MCF 10A (cell line): ENCODE measurements at regions not wholly inside any gene's neighbourhood (a gene's known extent, or its start where the extent isn't known, plus 50 kb on each side); places are given as distances from the start of the nearest gene placed in this dataset.
A peak's percentile ranks its signal among the peaks of the same experiment; 100 is the strongest.

Experiments used
- BruUV-seq: library from RNA; stranded (reverse); fragments of 400-500 nt; replicated peaks from 2 replicates; lab custom pipeline; 2021; lab: Mats Ljungman, UMichigan
- CTCF ChIA-PET: fragments of 300-600 bp; sonication (Branson Sonifier 250); formaldehyde crosslinking; extraction: SDS; loops from one replicate; lab custom pipeline; 2021; ENCODE audit warnings: antibody characterized with exemption, inconsistent platforms; lab: Yijun Ruan, JAX
- POLR2A ChIA-PET: fragments of 300-600, 350-650 bp; sonication (Branson Sonifier 250); formaldehyde crosslinking; extraction: SDS; loops from one replicate; lab custom pipeline; 2020; ENCODE audit warnings: antibody characterized with exemption, inconsistent platforms; lab: Yijun Ruan, JAX
- DNase-seq: peaks from one replicate; pipeline ENCODE4 v3.0.0-alpha.2; 2018; ENCODE audit not compliant: unreplicated experiment
- H3K27ac Mint-ChIP-seq: one replicate; pipeline ENCODE4 v1.8.0; 2022; ENCODE audit warnings: mild to moderate bottlenecking, low read depth, mixed read lengths; ENCODE audit not compliant: unreplicated experiment
- H3K27me3 Mint-ChIP-seq: one replicate; pipeline ENCODE4 v1.8.0; 2022; ENCODE audit warnings: mixed read lengths; ENCODE audit not compliant: insufficient read depth, unreplicated experiment
- H3K36me3 Mint-ChIP-seq: one replicate; pipeline ENCODE4 v1.8.0; 2022; ENCODE audit warnings: mild to moderate bottlenecking, moderate library complexity, mixed read lengths; ENCODE audit not compliant: insufficient read depth, unreplicated experiment
- H3K4me1 Mint-ChIP-seq: one replicate; pipeline ENCODE4 v1.8.0; 2022; ENCODE audit warnings: mixed read lengths; ENCODE audit not compliant: insufficient read depth, unreplicated experiment
- H3K4me3 Mint-ChIP-seq: one replicate; pipeline ENCODE4 v1.8.0; 2022; ENCODE audit warnings: mild to moderate bottlenecking, moderate library complexity, mixed read lengths; ENCODE audit not compliant: unreplicated experiment
- H3K9me3 Mint-ChIP-seq: one replicate; pipeline ENCODE4 v1.8.0; 2022; ENCODE audit warnings: mixed read lengths; ENCODE audit not compliant: unreplicated experiment
- intact Hi-C: fragments of 100-400 bp; cut with micrococcal nuclease; formaldehyde crosslinking; loops from 2 replicates; pipeline ENCODE4 v1.14.1; 2022
- TF ChIP-seq, protein P1 (sequence below): fragments of 200-600 bp; IDR thresholded peaks from one replicate; pipeline ENCODE4 v1.8.0; 2022; ENCODE audit warnings: antibody characterized with exemption, mild to moderate bottlenecking; ENCODE audit not compliant: unreplicated experiment

GRCh38 chr16:49179714-49180330 lies 101.8 kb downstream of the CBLN1 start:
- Mint-ChIP-seq H3K27me3 (peaks cover 24% of the 10 kb centered on the region), H3K27ac (no peak overlapping the region), H3K4me3 (no peak overlapping the region), H3K36me3 (no peaks in the 10 kb centered on the region), H3K9me3 (no peaks in the 10 kb centered on the region), H3K4me1 (no peaks in the 10 kb centered on the region)
- no TSS peak for BruUV-seq
- DNase-seq, result peak; percentile 28
- ChIA-PET CTCF (interaction anchor here (1.0 kb wide), 1 partner anchor 493 kb away, joined by 3 read pairs; no protein-coding TSS in a partner anchor), POLR2A (no interaction called here)
- intact Hi-C loops, result loop anchor here (5.0 to 10.0 kb wide), 2 partner anchors 275 to 493 kb away; no protein-coding TSS in a partner anchor
- TF ChIP-seq, protein P1, sequence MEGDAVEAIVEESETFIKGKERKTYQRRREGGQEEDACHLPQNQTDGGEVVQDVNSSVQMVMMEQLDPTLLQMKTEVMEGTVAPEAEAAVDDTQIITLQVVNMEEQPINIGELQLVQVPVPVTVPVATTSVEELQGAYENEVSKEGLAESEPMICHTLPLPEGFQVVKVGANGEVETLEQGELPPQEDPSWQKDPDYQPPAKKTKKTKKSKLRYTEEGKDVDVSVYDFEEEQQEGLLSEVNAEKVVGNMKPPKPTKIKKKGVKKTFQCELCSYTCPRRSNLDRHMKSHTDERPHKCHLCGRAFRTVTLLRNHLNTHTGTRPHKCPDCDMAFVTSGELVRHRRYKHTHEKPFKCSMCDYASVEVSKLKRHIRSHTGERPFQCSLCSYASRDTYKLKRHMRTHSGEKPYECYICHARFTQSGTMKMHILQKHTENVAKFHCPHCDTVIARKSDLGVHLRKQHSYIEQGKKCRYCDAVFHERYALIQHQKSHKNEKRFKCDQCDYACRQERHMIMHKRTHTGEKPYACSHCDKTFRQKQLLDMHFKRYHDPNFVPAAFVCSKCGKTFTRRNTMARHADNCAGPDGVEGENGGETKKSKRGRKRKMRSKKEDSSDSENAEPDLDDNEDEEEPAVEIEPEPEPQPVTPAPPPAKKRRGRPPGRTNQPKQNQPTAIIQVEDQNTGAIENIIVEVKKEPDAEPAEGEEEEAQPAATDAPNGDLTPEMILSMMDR, result no peak

GRCh38 chr16:49168126-49168525 lies 113.5 kb downstream of the CBLN1 start:
- H3K27me3 Mint-ChIP-seq, result peaks cover 43% of the 10 kb centered on the region
- no peaks in the 10 kb centered on the region for H3K9me3 Mint-ChIP-seq
- BruUV-seq, result no TSS peak
- no peak for DNase-seq
- POLR2A ChIA-PET, result no interaction called here
- intact Hi-C loops, result no loop called here
- no peaks in the 10 kb centered on the region for H3K4me1 Mint-ChIP-seq
- CTCF ChIA-PET, result no interaction called here
- H3K36me3 Mint-ChIP-seq, result no peaks in the 10 kb centered on the region
- H3K4me3 Mint-ChIP-seq, result no peak overlapping the region
- TF ChIP-seq, protein P1, result no peak
- H3K27ac Mint-ChIP-seq, result no peak overlapping the region

DNA sequence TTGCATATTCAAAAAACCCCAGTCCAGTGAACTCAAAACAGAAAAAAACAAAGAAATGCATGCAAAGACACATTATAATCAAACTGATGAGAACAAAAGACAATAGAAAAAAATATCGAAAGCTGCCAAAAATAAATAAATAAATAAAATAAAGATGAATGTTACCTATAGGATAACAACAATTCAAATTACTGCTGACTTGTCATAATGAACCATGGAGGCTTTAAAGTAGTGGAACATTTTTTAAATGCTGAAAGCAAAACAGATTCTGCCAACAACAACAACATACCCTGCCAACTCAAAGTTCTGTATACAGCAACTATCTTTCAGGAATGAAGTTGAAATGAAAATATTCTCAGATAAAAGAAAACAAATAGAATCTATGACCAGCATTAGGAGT lies 116.6 kb downstream of the CBLN1 start:
- H3K4me1 Mint-ChIP-seq, result no peaks in the 10 kb centered on the region
- no peak for DNase-seq
- no TSS peak for BruUV-seq
- H3K27me3 Mint-ChIP-seq, result peaks cover 26% of the 10 kb centered on the region
- no peaks in the 10 kb centered on the region for H3K36me3 Mint-ChIP-seq
- H3K4me3 Mint-ChIP-seq, result no peak overlapping the region
- H3K27ac Mint-ChIP-seq, result no peak overlapping the region
- TF ChIP-seq, protein P1, result no peak
- H3K9me3 Mint-ChIP-seq, result no peaks in the 10 kb centered on the region
- ChIA-PET POLR2A (no interaction called here), CTCF (no interaction called here)
- intact Hi-C loops, result no loop called here

- CTCF ChIA-PET, result no interaction called here
- no peaks in the 10 kb centered on the region for H3K4me1 Mint-ChIP-seq
Measured at GRCh38 chr16:49161191-49161590, 120.4 kb downstream of the CBLN1 start.

More at GRCh38 chr16:49161191-49161590, 120.4 kb downstream of the CBLN1 start:
- Mint-ChIP-seq H3K9me3 (peaks cover 7% of the 10 kb centered on the region), H3K4me3 (no peak overlapping the region), H3K27me3 (no peaks in the 10 kb centered on the region), H3K27ac (no peak overlapping the region), H3K36me3 (no peaks in the 10 kb centered on the region)
- DNase-seq, result no peak
- BruUV-seq, result no TSS peak
- intact Hi-C loops, result no loop called here
- POLR2A ChIA-PET, result no interaction called here
- TF ChIP-seq, protein P1, result no peak
